ENCODE measurements at regions not wholly inside any gene's neighbourhood (a gene's known extent, or its start where the extent isn't known, plus 50 kb on each side); places are given as distances from the start of the nearest gene placed in this dataset.

DNA sequence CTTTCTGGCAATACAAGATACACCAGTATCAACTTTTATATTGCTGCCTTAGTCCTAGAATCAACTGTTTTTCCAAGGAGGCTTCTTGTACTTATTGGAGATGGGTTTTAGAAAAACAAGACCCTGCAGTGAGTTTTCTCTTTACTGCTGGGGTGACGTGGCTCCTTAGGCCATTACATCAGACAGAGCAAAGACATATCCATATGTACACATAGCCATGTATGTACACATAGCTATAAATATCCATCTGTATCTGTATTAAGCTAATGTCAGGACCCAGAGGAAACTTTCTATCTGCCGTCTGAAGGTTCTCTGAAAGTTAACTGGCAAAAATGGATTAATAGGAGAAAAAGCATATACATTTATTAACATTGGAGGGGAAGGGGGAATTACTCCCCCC is 607.4 kb downstream of the POM121L12 start:
- TF ChIP-seq, protein P1, sequence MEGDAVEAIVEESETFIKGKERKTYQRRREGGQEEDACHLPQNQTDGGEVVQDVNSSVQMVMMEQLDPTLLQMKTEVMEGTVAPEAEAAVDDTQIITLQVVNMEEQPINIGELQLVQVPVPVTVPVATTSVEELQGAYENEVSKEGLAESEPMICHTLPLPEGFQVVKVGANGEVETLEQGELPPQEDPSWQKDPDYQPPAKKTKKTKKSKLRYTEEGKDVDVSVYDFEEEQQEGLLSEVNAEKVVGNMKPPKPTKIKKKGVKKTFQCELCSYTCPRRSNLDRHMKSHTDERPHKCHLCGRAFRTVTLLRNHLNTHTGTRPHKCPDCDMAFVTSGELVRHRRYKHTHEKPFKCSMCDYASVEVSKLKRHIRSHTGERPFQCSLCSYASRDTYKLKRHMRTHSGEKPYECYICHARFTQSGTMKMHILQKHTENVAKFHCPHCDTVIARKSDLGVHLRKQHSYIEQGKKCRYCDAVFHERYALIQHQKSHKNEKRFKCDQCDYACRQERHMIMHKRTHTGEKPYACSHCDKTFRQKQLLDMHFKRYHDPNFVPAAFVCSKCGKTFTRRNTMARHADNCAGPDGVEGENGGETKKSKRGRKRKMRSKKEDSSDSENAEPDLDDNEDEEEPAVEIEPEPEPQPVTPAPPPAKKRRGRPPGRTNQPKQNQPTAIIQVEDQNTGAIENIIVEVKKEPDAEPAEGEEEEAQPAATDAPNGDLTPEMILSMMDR (IDR thresholded peaks at IDR 0.05) = no peak
- TF ChIP-seq POLR2A (IDR thresholded peaks at IDR 0.05) = no peak
